Activated CD8-positive, alpha-beta memory T cell treated with anti-CD3 and anti-CD28 coated beads for 36 hours (primary cell): ENCODE measurements at regions not wholly inside any gene's neighbourhood (a gene's known extent, or its start where the extent isn't known, plus 50 kb on each side); places are given as distances from the start of the nearest gene placed in this dataset.

Experiments used
- CTCF ChIA-PET: fragments of 350-600 bp; sonication (Branson Sonifier 250); formaldehyde crosslinking; loops from one replicate; lab custom pipeline; 2021; ENCODE audit warnings: antibody characterized with exemption; lab: Charles Lee
- POLR2A ChIA-PET: fragments of 350-600 bp; sonication (Branson Sonifier 250); formaldehyde crosslinking; loops from one replicate; lab custom pipeline; 2021; ENCODE audit warnings: antibody characterized with exemption; lab: Charles Lee

GRCh38 chr10:70939441-70940003 lies 51.2 kb upstream of the PCBD1 start:
- ChIA-PET POLR2A (no interaction called here), CTCF (no interaction called here)

- ChIA-PET POLR2A (no interaction called here), CTCF (interaction anchor here (0.6 to 0.9 kb wide), 2 partner anchors 17 to 278 kb away, joined by 3 to 5 read pairs; no protein-coding TSS in a partner anchor)
Measured at GRCh38 chr10:70940834-70941568, 52.6 kb upstream of the PCBD1 start.

GRCh38 chr10:70942125-70942524 lies 53.8 kb upstream of the PCBD1 start:
- CTCF ChIA-PET, result no interaction called here

GRCh38 chr10:70942725-70943124 lies 54.4 kb upstream of the PCBD1 start:
- ChIA-PET CTCF (no interaction called here), POLR2A (no interaction called here)

More at GRCh38 chr10:70942125-70942524, 53.8 kb upstream of the PCBD1 start:
- POLR2A ChIA-PET, result no interaction called here

- POLR2A ChIA-PET, result no interaction called here
- CTCF ChIA-PET, result interaction anchor here (0.6 kb wide), 1 partner anchor 29 kb away, joined by 6 read pairs; no protein-coding TSS in a partner anchor
Measured at GRCh38 chr10:70943249-70943648, 54.9 kb upstream of the PCBD1 start.

GRCh38 chr10:70943841-70944466 lies 55.6 kb upstream of the PCBD1 start:
- CTCF ChIA-PET, result interaction anchor here (0.6 kb wide), 1 partner anchor 29 kb away, joined by 6 read pairs; no protein-coding TSS in a partner anchor
- POLR2A ChIA-PET, result no interaction called here

GRCh38 chr10:70950037-70950436 lies 61.7 kb upstream of the PCBD1 start:
- POLR2A ChIA-PET, result no interaction called here

GRCh38 chr10:70950801-70951200 lies 62.4 kb upstream of the PCBD1 start:
- CTCF ChIA-PET, result no interaction called here
- POLR2A ChIA-PET, result no interaction called here

More at GRCh38 chr10:70950037-70950436, 61.7 kb upstream of the PCBD1 start:
- CTCF ChIA-PET, result no interaction called here

- POLR2A ChIA-PET, result no interaction called here
- CTCF ChIA-PET, result no interaction called here
Measured at GRCh38 chr10:70952401-70952800, 64.0 kb upstream of the PCBD1 start.

- ChIA-PET CTCF (no interaction called here), POLR2A (no interaction called here)
Measured at GRCh38 chr10:70952921-70953320, 64.6 kb upstream of the PCBD1 start.

GRCh38 chr10:70954381-70955176 lies 66.2 kb upstream of the PCBD1 start:
- ChIA-PET POLR2A (no interaction called here), CTCF (interaction anchor here (1.8 kb wide), 1 partner anchor 14 kb away, joined by 4 read pairs; no protein-coding TSS in a partner anchor)

- ChIA-PET CTCF (no interaction called here), POLR2A (no interaction called here)
Measured at GRCh38 chr10:70956029-70956759, 67.8 kb upstream of the PCBD1 start.

GRCh38 chr10:70958396-70958795 lies 70.0 kb upstream of the PCBD1 start:
- POLR2A ChIA-PET, result no interaction called here

GRCh38 chr10:70960316-70960715 lies 72.0 kb upstream of the PCBD1 start:
- CTCF ChIA-PET, result no interaction called here
- POLR2A ChIA-PET, result no interaction called here

More at GRCh38 chr10:70958396-70958795, 70.0 kb upstream of the PCBD1 start:
- CTCF ChIA-PET, result interaction anchor here (0.6 to 1.1 kb wide), 2 partner anchors 25 to 227 kb away, joined by 4 read pairs; no protein-coding TSS in a partner anchor

GRCh38 chr10:70960783-70961570 lies 72.6 kb upstream of the PCBD1 start:
- ChIA-PET CTCF (no interaction called here), POLR2A (no interaction called here)

GRCh38 chr10:70962686-70963085 lies 74.3 kb upstream of the PCBD1 start:
- POLR2A ChIA-PET, result no interaction called here
- CTCF ChIA-PET, result no interaction called here

- POLR2A ChIA-PET, result no interaction called here
- CTCF ChIA-PET, result no interaction called here
Measured at GRCh38 chr10:70963271-70963670, 74.9 kb upstream of the PCBD1 start.

- ChIA-PET POLR2A (no interaction called here), CTCF (no interaction called here)
Measured at GRCh38 chr10:70964245-70964644, 75.9 kb upstream of the PCBD1 start.
